Superior temporal gyrus (tissue), 1 donor: ENCODE measurements at regions not wholly inside any gene's neighbourhood (a gene's known extent, or its start where the extent isn't known, plus 50 kb on each side); places are given as distances from the start of the nearest gene placed in this dataset.
"Not testable (repeated sequence)": the region's sequence is repeated elsewhere in the genome, so short reads cannot be mapped to it uniquely, and the experiment has no call there.

Experiments
- DNase-seq: peaks from one replicate; pipeline ENCODE4 v3.0.0-alpha.2; 2016; ENCODE audit errors: extremely low spot score

DNA sequence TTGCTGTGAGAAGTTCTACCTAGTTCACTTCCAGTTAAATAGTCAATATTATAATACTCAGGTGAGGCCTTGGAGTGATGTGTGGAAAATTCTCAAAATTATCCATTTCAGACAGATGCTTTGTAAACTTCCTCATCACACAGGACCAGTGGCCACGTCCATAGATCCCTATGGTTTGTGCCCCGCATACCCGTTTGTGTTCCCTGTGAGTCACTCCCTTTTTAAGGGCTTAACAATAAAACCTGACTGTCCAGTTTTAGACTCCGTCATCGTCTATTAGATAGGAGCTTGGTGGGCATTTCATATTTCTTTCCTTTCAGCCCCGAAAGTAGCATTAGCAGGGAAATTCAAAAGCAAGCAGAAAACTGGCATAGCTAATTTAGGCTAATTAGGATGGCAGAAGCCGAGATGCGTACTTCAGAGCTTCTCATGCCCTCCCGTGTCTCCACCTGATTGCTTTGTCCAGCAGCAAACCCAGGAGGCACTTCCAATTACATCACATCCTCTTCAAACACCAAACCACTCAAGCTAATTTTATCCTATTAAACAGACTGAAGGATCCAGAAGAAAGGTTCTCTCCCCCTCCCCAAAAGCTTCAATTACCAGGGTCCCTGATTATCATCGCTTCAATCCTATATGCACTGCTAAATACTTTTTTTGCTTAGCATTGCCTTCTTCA lies 186.6 kb upstream of the OTX2 start:
- no peak for DNase-seq

DNA sequence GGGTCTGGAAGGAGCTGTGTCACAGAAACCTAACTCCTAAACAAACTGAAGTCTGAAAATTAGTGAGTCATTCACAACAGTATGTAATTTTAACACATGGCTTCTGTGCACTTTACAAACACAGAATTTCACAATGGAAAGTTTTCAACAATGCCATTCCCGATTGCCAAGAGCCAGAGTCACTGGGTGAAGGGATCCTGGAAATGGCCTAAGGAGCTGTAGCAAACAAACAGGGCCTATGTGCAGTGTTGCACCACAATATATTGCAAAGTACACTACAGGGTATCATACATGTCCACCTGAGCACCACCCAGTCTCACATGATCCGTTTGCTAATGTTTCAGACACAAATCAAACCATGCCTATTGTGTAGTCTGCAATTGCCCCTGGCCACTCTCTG lies 184.7 kb upstream of the OTX2 start:
- no peak for DNase-seq

DNA sequence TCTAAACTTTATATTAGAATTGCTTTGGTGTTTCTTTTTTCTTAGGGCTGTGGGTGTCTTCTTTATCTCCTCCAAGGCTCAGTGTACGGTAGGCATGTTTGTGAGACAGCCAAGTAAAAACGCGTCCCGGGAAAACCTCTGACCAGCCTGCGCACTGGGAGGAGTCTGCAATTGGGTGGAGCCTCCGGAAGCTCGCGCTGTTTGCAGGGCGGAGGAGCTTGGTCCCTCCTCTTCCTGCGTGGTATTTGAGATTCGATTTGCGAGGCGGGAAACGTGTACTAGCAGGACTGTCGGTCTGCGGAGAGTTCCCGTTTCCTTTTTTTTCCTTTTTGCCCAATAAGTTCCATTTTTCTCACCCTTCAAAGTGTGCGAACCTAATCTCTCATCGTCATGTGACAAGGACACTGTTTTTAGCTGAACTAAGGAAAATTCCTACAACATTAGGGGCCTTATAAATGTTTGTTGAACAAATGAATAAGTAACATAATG lies 182.1 kb upstream of the OTX2 start:
- no peak for DNase-seq

DNA sequence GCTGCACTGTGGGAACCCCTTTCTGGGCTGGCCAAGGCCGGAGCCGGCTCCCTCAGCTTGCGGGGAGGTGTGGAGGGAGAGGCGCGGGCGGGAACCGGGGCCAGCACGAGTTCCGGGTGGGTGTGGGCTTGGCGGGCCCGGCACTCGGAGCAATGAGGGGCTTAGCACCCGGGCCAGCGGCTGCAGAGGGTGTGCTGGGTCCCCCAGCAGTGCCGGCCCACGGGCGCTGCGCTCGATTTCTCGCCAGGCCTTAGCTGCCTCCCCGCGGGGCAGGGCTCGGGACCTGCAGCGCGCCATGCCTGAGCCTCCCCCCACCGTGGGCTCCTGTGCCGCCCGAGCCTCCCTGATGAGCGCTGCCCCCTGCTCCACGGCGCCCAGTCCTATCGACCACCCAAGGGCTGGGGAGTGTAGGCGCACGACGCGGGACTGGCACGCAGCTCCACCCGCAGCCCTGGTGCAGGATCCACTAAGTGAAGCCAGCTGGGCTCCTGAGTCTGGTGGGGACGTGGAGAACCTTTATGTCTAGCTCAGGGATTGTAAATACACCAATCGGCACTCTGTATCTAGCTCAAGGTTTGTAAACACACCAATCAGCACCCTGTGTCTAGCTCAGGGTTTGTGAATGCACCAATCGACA lies 180.8 kb upstream of the OTX2 start:
- not testable (repeated sequence) for DNase-seq

DNA sequence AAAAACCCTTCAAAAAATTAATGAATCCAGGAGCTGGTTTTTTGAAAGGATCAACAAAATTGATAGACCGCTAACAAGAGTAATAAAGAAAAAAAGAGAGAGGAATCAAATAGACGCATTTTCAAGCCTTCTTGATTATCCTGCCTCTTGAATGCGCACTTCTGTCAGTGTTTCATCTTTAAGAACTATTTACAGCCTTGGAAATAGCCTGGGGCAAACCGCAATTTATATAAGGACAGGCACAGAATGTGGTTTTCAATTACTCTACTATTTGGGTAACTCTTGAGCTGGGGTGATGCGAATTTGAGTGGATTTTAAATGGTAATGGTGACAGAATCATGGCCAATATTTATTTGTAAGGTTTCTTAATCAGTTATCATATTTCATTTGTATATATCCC lies 179.1 kb upstream of the OTX2 start:
- DNase-seq, result no peak

DNA sequence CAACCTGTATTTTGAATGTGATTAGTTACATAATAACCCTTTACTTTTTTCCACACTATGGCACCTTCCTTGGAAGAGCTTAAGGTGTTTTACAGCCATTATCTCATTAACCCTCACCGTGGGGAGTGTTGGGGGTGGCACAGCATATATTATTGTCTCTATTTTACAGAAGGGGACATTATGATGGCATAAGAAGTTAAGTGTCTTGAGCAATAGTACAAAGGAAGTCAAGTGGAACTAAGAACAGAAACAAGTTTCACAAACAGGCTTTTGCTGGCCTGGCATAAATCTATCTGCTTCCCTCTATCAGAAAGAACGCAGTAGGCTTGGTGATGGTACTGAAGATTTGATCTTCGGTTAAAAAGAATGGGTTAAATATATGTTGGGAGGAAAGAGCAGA lies 169.7 kb upstream of the OTX2 start:
- no peak for DNase-seq

DNA sequence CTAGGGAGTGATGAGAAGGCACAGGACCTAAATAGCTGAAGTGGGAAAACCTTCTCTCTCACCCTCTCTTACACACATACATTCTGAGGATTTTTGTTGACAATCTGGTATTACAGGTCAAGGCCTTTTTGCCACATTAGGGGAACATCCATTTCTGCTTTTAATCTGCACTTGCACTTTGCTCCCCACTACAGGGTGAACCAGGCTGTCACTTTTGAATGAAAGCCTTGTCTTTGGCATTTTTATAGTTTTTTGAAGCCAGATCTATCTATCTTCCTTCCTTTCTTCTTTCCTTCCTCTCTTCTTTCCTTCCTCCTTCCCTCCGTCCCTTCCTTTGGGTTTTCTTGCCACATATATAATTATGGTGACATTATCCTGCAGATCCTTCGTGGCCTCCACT lies 165.9 kb upstream of the OTX2 start:
- DNase-seq, result no peak

DNA sequence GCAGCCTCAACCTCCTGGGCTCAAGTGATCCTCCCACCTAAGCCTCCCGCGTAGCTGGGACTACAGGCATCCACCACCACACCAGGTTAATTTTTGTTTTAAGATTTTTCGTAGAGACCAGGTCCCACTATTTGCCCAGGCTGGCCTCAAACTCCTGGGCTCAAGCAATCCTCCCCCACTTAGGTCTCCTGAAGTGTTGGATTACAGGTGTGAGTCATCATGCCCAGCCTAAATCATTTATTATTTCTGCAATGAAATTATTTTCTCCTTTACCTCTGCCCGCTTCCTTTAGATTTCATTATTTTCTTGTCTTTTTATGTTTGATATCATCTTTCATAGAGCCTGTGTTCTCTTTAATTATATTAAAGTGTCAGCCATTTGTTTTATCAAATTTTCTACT lies 165.2 kb upstream of the OTX2 start:
- DNase-seq, result no peak

DNA sequence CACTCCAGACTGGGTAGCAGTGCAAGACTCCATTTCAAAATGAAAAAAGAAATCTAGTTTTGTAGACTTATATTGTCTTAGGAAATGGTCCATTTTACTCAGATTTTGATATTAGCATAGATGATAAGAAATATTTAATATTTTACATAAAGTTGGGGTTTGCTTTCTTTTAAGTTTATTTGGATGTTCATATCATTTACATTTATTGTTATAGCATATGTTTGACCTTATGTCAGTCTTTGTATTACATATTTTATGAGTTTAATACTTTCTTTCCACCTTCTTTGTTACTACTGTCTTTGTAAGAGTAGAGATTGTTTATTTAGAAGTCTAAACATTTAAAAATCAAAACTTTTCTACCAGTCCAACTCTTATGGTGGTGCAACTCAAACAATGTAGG lies 162.7 kb upstream of the OTX2 start:
- no peak for DNase-seq

DNA sequence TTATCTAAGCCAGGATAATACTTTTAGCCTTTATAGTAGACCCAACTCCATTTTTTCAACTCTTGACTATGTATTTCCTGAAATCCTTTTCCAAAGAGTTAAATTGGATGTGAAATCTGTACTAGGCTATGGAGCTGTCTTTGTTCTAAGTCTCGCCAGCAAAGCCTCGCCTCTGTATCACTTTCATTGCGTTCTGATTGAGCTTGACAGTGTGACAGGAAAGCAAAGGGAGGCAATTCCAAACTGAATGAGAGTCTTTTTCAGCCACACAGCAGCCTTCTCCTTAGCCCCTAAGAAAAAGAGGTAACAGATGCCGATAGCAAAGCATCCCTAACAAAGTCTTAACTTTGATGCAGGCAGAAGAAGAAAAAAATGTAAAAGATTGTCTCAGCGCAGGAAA lies 154.6 kb upstream of the OTX2 start:
- DNase-seq, result no peak

DNA sequence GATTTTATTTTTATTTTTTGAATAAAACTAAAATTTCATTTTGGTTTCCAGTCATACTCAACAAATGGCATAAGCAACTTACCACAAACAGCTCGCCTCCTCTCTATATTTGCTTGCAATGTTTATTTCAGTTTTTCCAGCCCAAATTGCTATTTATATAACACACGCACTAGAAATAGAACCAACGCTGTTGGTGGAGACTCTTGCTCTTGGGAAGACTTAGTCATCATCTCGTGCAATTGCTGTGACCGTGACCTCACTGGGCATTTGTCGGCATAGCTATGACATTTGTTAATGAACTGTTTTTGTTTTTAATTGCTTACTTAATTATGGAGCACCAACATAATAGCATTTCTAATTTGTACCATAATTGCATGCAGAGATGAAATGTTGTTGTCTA lies 153.1 kb upstream of the OTX2 start:
- no peak for DNase-seq

DNA sequence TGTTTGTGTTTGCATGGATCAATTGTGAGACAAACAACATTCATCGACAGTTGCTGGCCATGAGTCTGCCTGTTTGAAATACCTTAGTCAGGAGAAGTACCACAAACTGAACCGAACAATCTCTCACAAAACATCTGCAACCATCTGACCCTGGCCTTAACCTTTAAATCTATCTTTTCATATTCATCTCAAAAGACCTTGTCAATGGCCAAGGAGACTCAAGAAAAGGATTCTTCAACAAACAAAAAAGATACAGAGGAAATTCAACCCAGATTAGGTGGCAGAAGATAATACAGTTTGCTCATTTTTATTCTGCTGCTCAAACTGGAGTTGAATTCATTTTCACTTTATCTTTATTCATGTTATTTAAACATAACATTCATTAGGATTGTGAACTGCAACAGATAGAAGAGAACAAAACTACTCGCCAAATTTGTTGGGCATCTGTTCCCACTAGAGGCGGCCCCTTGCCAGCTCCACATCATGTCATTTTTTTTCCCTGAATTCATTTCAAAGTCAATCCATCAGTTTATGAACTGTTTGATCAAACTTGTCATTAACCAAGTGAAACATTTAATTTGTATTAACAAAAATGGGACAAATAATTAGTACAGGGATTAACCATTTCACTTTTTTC lies 152.3 kb upstream of the OTX2 start:
- no peak for DNase-seq

DNA sequence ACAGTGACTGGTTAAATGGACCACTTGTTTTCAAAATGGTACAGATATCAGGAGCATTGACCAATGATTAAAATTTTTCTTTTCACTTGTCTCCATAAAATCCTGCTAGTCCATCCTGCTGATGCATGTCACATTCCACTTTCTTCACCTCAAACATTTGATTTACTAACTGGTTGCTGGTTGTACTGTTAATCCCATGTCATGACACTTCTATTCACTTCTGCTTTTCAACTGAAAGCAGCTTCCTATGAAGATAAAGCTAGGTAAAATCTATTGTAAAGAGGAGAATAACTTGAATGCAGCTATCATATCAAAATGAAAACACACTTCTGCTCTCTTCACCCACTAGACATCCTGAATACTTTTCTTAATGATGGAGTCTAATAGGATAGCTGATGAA lies 149.6 kb upstream of the OTX2 start:
- DNase-seq, result no peak

DNA sequence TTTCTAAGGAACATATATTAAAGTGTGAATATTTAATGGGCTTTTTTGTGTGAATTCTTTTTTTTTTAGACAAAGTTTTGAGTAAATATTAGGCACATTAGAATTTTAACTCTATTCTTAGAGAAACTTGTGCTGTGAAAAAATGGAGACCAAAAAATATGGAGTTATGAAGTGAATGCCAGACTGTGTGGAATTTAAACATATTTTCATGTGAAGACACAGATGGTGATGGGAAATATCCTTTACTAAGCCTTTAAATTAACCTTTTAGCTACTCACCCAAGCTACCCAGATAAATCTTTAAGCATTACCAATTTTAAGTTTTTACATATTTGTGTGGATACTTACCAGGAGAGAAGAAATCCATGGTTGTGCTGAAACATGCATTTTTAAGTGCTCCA lies 148.8 kb upstream of the OTX2 start:
- no peak for DNase-seq

DNA sequence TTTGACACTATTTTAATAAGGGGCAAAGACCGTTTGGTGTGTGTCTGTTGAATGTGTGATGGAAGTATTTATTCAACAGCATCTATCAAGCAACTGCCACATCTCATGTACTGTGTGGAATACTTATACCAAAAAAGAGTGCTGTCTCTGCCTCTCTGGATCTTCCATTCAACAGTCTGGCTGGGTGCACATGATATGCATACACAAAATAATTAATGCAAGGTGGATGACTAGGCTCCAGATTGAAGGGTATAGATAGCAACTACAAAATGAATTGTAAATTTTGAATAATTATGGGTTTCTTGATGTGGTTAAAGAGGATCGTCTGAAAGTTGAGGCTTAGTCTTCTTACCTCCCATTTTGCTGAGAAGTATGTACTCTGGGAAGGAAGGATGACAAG lies 145.9 kb upstream of the OTX2 start:
- DNase-seq, result no peak

DNA sequence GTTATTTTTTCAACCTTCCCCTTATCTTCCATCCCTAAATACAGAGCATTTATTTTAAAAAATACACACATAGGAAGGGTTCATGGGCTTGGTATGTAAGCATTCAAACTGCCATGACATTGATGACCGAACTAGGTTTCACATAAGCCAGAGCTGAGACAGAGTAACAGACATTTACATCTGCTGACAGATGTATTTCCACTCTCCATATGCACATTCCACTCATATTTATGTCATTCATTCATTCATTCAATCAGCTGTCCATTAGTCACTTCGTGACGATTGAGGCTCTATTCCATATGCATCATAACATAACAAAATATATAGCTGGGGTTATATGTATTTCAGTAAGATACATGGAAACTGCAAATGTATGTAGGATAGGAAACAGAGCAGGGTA lies 145.5 kb upstream of the OTX2 start:
- no peak for DNase-seq

DNA sequence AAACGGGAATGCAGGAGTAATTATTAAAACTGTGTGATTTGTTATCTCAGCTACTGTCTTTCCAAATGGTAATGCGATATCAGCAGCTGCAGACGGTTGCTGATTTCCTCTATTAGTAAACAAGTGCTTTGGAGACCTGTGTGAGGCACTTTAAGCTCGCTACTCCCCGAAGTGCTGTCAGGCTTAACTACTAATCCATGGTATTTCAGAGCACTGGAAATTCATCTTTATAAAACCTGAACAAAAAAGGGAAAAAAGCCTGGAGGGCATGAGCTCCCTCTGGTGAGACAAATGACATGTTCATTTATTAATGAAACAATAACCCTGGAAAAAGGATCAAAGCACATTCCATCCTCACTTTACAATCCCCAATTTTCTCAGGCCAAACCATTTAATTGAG lies 143.6 kb upstream of the OTX2 start:
- DNase-seq, result no peak

DNA sequence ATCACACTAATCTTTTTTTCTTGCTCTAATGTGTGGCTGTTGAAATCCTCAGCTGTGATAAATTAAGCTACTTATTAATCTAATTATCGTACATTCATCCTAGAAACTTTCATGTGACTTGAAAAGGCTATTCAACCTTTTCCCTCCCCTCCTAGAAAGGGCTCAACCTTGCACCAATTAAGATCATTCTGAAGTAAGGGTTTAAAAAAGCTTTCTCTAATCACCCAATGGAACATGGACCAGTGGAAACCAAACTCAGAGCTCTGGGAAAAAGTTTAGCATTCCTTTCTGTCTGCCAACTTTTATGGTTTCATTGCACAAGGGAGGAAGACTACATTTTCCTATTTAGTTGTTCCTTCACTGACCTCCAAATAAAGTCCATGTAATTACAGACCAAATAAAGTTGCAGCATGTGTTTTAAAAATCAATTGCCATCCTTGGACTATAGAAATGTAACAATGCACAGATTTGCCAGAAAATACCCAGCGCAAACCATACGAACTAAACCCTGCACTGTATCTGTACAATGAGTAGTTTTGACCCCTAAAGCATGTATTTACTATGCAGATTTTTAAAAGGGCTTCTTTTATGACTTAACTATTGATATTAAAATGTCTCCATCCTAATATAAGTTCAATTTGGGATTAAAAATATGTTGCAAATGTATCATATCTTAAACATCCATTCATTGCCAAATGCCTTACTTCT lies 142.6 kb upstream of the OTX2 start:
- no peak for DNase-seq

DNA sequence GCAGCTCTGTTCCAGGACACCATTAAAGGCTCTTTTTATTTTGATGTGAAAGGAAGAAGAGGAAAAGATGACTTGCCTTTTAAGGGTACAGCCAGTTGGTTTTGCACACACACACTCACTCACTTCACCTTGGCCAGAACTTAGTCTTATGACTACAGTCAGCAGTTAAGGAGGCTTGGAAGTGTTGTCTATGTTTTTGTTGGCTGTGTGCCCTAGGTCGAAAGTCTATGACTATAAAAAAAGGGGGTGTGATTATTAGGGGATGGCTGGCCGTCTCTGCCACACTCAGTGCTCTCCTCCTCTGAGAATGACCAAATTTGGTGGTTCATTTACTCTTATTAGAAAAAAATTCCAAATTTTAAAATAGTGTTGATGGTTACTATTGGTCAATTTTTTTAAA lies 139.5 kb upstream of the OTX2 start:
- DNase-seq, result no peak

DNA sequence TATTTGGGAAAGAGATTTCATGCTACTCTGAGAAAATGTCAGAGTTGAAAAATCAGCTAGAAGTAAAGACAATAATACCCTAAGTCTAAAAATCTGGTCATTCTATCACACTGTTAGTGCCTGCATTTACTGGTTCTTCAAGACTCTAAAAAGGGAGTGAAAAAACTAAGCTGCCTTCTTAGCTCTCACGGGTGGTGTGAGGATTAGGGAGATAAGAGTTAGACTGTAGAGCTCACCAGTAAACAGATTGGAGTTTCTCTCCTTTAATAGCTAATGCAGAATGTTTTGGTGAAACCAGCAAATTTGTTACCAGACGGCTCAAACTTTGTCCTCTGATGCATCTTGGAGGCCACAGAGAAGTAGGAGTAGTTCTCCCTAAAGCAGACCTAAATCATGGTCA lies 135.0 kb upstream of the OTX2 start:
- DNase-seq, result no peak

DNA sequence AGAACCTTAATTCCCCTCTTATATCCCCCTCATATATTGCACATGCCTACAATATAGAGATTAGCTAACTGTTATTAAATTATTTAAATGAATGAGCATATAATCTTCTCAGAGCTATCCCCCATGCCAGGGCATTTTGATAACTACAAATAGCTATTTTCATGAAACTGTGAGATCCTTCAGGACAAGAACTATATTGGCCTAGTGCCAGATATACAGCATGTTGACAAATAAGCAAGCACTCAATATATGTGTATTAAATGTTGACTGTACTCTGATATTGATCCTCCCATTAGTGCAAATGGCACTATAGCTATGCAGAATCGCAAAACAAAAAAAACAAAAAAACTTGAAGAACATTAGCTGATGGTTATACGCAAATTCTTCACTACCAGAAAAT lies 134.1 kb upstream of the OTX2 start:
- no peak for DNase-seq

DNA sequence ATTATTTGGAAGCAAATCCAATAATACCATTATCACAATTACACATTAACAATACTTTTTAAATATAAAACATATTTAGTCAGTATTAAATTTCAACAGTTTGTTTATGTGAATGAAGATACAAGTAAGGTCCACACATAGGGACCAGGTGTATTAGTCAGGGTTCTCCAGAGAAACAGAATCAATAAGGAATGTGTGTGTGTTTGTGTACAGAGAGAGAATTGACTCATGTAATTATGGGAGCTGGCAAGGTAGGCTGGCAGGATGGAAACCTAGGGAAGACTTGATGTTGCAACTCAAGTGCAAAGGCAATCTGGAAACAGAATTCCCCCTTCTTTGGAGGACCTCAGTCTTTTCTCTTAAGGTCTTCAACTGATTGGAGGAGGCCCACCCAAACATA lies 123.2 kb upstream of the OTX2 start:
- no peak for DNase-seq
